A549 (cell line): ENCODE measurements at regions not wholly inside any gene's neighbourhood (a gene's known extent, or its start where the extent isn't known, plus 50 kb on each side); places are given as distances from the start of the nearest gene placed in this dataset.

ENCODE experiments used
- ATAC-seq, 2 experiments: fragments of 200-7000 bp in 1 of 2; fragments of >200 bp in 1 of 2; cut with Nextera tagmentation in 1 of 2; cut with Tn5 transposase in 1 of 2; 3 replicates each; pipeline versions ENCODE4 v1.8.0 to v1.9.1; 2018 to 2020; ENCODE audit warnings: mild to moderate bottlenecking in 1 of 2, moderate library complexity in 1 of 2
- CTCF ChIA-PET: fragments of 300-600 bp; sonication (Branson Sonifier 250); formaldehyde crosslinking; extraction: SDS; loops from one replicate; lab custom pipeline; 2021; ENCODE audit warnings: antibody characterized with exemption, inconsistent platforms; lab: Yijun Ruan, JAX
- POLR2A ChIA-PET: fragments of 350-600 bp; formaldehyde crosslinking; extraction: SDS; loops from one replicate; lab custom pipeline; 2021; ENCODE audit warnings: antibody characterized with exemption, inconsistent platforms; lab: Yijun Ruan, JAX
- DNase-seq, 2 experiments: peaks; one replicate each; pipeline versions ENCODE4 v3.0.0 to v3.0.0-alpha.2; 2011 to 2016; ENCODE audit warnings: low read depth in 1 of 2, low spot score in 1 of 2
- FAIRE-seq: peaks from 2 replicates; lab custom pipeline; 2011; peaks lifted over from hg19 to GRCh38; lab: Jason Lieb, UNC
- H3K27ac ChIP-seq, 2 experiments: fragments of >200 bp; sonication (Bioruptor Twin); formaldehyde crosslinking; 3 replicates each; pipeline ENCODE4 v1.5.1; 2016 to 2017
- H3K4me1 ChIP-seq: fragments of >200 bp; sonication (Bioruptor Twin); formaldehyde crosslinking; 3 replicates; pipeline ENCODE4 v1.6.1; 2016
- H3K4me2 ChIP-seq: fragments of >200 bp; sonication (Bioruptor Twin); formaldehyde crosslinking; 3 replicates; pipeline ENCODE4 v1.6.1; 2016
- H3K4me3 ChIP-seq: fragments of >200 bp; sonication (Bioruptor Twin); formaldehyde crosslinking; 3 replicates; pipeline ENCODE4 v1.5.1; 2016
- H3K9me3 ChIP-seq: fragments of >200 bp; sonication (Bioruptor Twin); formaldehyde crosslinking; 3 replicates; pipeline ENCODE4 v1.6.1; 2016
- BHLHE40 ChIP-seq: IDR thresholded peaks from 2 replicates; pipeline ENCODE4 v1.6.1; 2012; ENCODE audit warnings: low read depth, low read length, inconsistent platforms
- CBX8 ChIP-seq: fragments of 200-600 bp; sonication (generic); IDR thresholded peaks from 2 replicates; pipeline ENCODE4 v1.6.1; 2016
- EHF ChIP-seq: fragments of 250-450 bp; sonication (Bioruptor Pico); IDR thresholded peaks from 2 replicates; pipeline ENCODE4 v1.5.0; 2020; ENCODE audit warnings: mild to moderate bottlenecking
- EHMT2 ChIP-seq: fragments of 200-600 bp; sonication (generic); IDR thresholded peaks from 2 replicates; pipeline ENCODE4 v1.6.1; 2016; ENCODE audit warnings: antibody characterized with exemption, low read depth, mild to moderate bottlenecking, moderate library complexity
- FOSB ChIP-seq: fragments of 250-450 bp; sonication (Bioruptor Pico); IDR thresholded peaks from 2 replicates; pipeline ENCODE4 v1.5.0; 2020; ENCODE audit warnings: mild to moderate bottlenecking, moderate library complexity
- FOXS1 ChIP-seq: fragments of 250-450 bp; sonication (Bioruptor Pico); IDR thresholded peaks from 2 replicates; pipeline ENCODE4 v1.5.0; 2020; ENCODE audit warnings: mild to moderate bottlenecking, moderate library complexity
- GATA3 ChIP-seq: IDR thresholded peaks from 2 replicates; pipeline ENCODE4 v1.6.1; 2012; ENCODE audit warnings: borderline replicate concordance
- HES2 ChIP-seq: fragments of >200 bp; sonication (Bioruptor Twin); formaldehyde crosslinking; IDR thresholded peaks from 2 replicates; pipeline ENCODE4 v1.6.1; 2016
- HEYL ChIP-seq: fragments of 250-450 bp; sonication (Bioruptor Pico); IDR thresholded peaks from 2 replicates; pipeline ENCODE4 v1.8.0; 2021; ENCODE audit warnings: mild to moderate bottlenecking, moderate library complexity
- HOXA7 ChIP-seq: fragments of 250-450 bp; sonication (Bioruptor Pico); IDR thresholded peaks from 2 replicates; pipeline ENCODE4 v1.5.0; 2020; ENCODE audit warnings: mild to moderate bottlenecking, moderate library complexity
- JUN ChIP-seq, 2 experiments: fragments of >200 bp; sonication (Bioruptor Twin); formaldehyde crosslinking; IDR thresholded peaks; 2 replicates in 1 of 2; 3 replicates in 1 of 2; pipeline ENCODE4 v1.6.1; 2016 to 2017
- KDM1A ChIP-seq: fragments of 200-600 bp; sonication (generic); IDR thresholded peaks from 2 replicates; pipeline ENCODE4 v1.6.1; 2016; ENCODE audit warnings: low read depth, mild to moderate bottlenecking
- KDM5A ChIP-seq: fragments of 200-600 bp; sonication (generic); IDR thresholded peaks from 2 replicates; pipeline ENCODE4 v1.6.1; 2016; ENCODE audit warnings: antibody characterized with exemption, mild to moderate bottlenecking
- MAFK ChIP-seq: fragments of 450-650 bp; IDR thresholded peaks from 2 replicates; pipeline ENCODE4 v1.6.1; 2014; ENCODE audit not compliant: partially characterized antibody
- MAZ ChIP-seq: fragments of 150-350 bp; IDR thresholded peaks from 2 replicates; pipeline ENCODE4 v1.6.1; 2014; ENCODE audit warnings: antibody characterized with exemption, low read depth, low read length, borderline replicate concordance
- MYC ChIP-seq: IDR thresholded peaks from 2 replicates; pipeline ENCODE4 v1.6.1; 2012; ENCODE audit warnings: mild to moderate bottlenecking, inconsistent platforms, low read length, improper control_type of control experiment, borderline replicate concordance
- NFE2L2 ChIP-seq: fragments of 150-350 bp; conservative IDR thresholded peaks from 2 replicates; pipeline ENCODE4 v1.6.1; 2014; ENCODE audit warnings: low read length
- NPAS2 ChIP-seq: fragments of 250-450 bp; sonication (Bioruptor Pico); IDR thresholded peaks from 2 replicates; pipeline ENCODE4 v1.8.0; 2022; ENCODE audit warnings: mild to moderate bottlenecking, moderate library complexity, borderline replicate concordance
- NR3C1 ChIP-seq: fragments of >200 bp; sonication (Bioruptor Twin); formaldehyde crosslinking; IDR thresholded peaks from 3 replicates; pipeline ENCODE4 v1.6.1; 2017
- PBX3 ChIP-seq: IDR thresholded peaks from 2 replicates; pipeline ENCODE4 v1.6.1; 2012
- RARB ChIP-seq: fragments of 250-450 bp; sonication (Bioruptor Pico); IDR thresholded peaks from 2 replicates; pipeline ENCODE4 v1.8.0; 2021; ENCODE audit warnings: mild to moderate bottlenecking, moderate library complexity
- RCOR1 ChIP-seq: fragments of 150-350 bp; IDR thresholded peaks from 2 replicates; pipeline ENCODE4 v1.6.1; 2014; ENCODE audit warnings: antibody characterized with exemption, low read length, low read depth
- RFX5 ChIP-seq: fragments of 450-650 bp; IDR thresholded peaks from 2 replicates; pipeline ENCODE4 v1.7.1; 2014; ENCODE audit warnings: antibody characterized with exemption, mild to moderate bottlenecking, moderate library complexity
- RNF2 ChIP-seq: fragments of 200-600 bp; sonication (generic); IDR thresholded peaks from 2 replicates; pipeline ENCODE4 v1.6.1; 2016; ENCODE audit warnings: low read depth, mild to moderate bottlenecking, antibody characterized with exemption, moderate library complexity, borderline replicate concordance
- SMC3 ChIP-seq: fragments of >200 bp; sonication (Bioruptor Twin); formaldehyde crosslinking; IDR thresholded peaks from 3 replicates; pipeline ENCODE4 v1.6.1; 2018; ENCODE audit warnings: inconsistent platforms
- TFCP2L1 ChIP-seq: fragments of 250-450 bp; sonication (Bioruptor Pico); IDR thresholded peaks from 2 replicates; pipeline ENCODE4 v1.5.0; 2021; ENCODE audit warnings: mild to moderate bottlenecking
- ZC3H11A ChIP-seq: fragments of 450-650 bp; IDR thresholded peaks from 2 replicates; pipeline ENCODE4 v1.6.1; 2014; ENCODE audit warnings: antibody characterized with exemption, mild to moderate bottlenecking
- ZSCAN20 ChIP-seq: fragments of 250-450 bp; sonication (Bioruptor Pico); IDR thresholded peaks from 2 replicates; pipeline ENCODE4 v1.8.0; 2022; ENCODE audit warnings: mild to moderate bottlenecking, moderate library complexity
- WGBS: methylation state at CpG from one replicate; pipeline ENCODE4 v1.1.6; 2017; ENCODE audit errors: missing lambda C conversion rate; 5-methylcytosine and 5-hydroxymethylcytosine counted together
- TF ChIP-seq, protein P1 (sequence below): fragments of 250-450 bp; sonication (Bioruptor Pico); IDR thresholded peaks from 2 replicates; pipeline ENCODE4 v1.5.0; 2021; ENCODE audit warnings: mild to moderate bottlenecking, moderate library complexity, borderline replicate concordance
- TF ChIP-seq, protein P2 (sequence below): fragments of >200 bp; sonication (Bioruptor Twin); formaldehyde crosslinking; IDR thresholded peaks from 3 replicates; pipeline ENCODE4 v1.6.1; 2016

DNA sequence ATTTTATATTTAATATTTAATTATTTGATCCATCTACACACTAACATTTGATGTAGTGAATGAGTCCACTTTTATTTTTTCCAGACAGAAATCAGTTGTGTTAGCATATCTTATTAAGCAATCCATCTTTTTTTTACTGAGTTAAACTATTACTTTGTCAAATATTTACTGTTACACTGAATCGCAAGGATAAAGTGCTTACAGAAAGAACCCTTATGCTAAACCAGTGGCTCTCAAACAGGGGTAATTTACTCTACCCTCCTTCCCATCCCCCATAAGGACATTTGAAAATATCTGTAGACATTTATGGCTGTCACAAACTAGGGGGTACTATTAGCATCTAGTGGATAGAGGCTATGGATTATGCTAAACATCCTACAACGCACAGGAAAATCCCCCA is 508.2 kb downstream of the C12orf50 start (continued):
- TF ChIP-seq SMC3 = no peak
- TF ChIP-seq JUN (IDR thresholded peaks at IDR 0.05) = no peak
- no peak for TF ChIP-seq NFE2L2

DNA sequence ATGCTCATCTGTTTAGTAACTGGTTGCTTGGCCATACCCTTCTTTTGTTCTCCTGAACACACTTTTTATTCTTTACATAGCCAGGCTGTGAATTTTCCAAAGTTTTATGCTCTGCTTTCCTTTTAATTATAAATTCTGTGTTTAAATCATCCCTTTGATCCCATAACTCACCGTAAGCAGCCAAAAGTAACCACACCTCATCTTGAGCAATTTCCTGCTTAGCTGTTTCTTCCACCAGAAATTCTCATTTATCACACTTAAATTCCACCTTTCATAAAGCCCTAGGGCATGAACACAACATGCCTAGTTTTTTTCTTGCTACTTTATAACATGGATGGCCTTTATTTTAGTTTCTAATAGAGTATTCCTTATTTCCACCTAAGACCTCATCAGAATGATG is 510.7 kb downstream of the C12orf50 start:
- Histone ChIP-seq H3K9me3 (no peaks in the 10 kb centered on the region), H3K4me1 (no peaks in the 10 kb centered on the region), H3K4me3 (no peak overlapping the region), H3K27ac (no peak overlapping the region), H3K4me2 (no peak overlapping the region)
- TF ChIP-seq RNF2 (no peak), HES2 (no peak), ZSCAN20 (no peak), TFCP2L1 (CRISPR knock-in tag) (no peak), RFX5 (no peak), MAZ (no peak), HEYL (CRISPR knock-in tag) (no peak), PBX3 (no peak), EHF (CRISPR knock-in tag) (no peak), FOXS1 (no peak), KDM5A (no peak), MYC (no peak)
- TF ChIP-seq, protein P1, sequence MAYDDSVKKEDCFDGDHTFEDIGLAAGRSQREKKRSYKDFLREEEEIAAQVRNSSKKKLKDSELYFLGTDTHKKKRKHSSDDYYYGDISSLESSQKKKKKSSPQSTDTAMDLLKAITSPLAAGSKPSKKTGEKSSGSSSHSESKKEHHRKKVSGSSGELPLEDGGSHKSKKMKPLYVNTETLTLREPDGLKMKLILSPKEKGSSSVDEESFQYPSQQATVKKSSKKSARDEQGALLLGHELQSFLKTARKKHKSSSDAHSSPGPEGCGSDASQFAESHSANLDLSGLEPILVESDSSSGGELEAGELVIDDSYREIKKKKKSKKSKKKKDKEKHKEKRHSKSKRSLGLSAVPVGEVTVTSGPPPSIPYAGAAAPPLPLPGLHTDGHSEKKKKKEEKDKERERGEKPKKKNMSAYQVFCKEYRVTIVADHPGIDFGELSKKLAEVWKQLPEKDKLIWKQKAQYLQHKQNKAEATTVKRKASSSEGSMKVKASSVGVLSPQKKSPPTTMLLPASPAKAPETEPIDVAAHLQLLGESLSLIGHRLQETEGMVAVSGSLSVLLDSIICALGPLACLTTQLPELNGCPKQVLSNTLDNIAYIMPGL (CRISPR knock-in tag) = no peak
- DNase-seq (no peak), ATAC-seq (no peak), FAIRE-seq (no peak)
- WGBS = 64% methylated on average over 1 of the region's 1 CpG
- ChIA-PET CTCF (no interaction called here), POLR2A (no interaction called here)

GRCh38 chr12:87518036-87518435 is 511.2 kb downstream of the C12orf50 start:
- ATAC-seq (no peak; a peak in 1 of 6 replicates), DNase-seq (no peak), FAIRE-seq (no peak)
- no peak overlapping the region for H3K27ac ChIP-seq
- ChIA-PET CTCF (interaction anchor here (0.6 kb wide), 1 partner anchor 240 kb away, joined by 3 read pairs; no protein-coding TSS in a partner anchor), POLR2A (no interaction called here)
- no peak overlapping the region for H3K4me3 ChIP-seq
- no peak overlapping the region for H3K4me2 ChIP-seq
- H3K9me3 ChIP-seq = no peaks in the 10 kb centered on the region
- TF ChIP-seq KDM5A (no peak), CBX8 (no peak), EHMT2 (no peak), GATA3 (no peak), RARB (no peak), ZC3H11A (no peak), PBX3 (no peak), NPAS2 (CRISPR knock-in tag) (no peak), NR3C1 (no peak), HOXA7 (CRISPR knock-in tag) (no peak), MYC (no peak), FOSB (CRISPR knock-in tag) (no peak), RCOR1 (no peak), MAFK (no peak), KDM1A (no peak), BHLHE40 (no peak)
- TF ChIP-seq, protein P2, sequence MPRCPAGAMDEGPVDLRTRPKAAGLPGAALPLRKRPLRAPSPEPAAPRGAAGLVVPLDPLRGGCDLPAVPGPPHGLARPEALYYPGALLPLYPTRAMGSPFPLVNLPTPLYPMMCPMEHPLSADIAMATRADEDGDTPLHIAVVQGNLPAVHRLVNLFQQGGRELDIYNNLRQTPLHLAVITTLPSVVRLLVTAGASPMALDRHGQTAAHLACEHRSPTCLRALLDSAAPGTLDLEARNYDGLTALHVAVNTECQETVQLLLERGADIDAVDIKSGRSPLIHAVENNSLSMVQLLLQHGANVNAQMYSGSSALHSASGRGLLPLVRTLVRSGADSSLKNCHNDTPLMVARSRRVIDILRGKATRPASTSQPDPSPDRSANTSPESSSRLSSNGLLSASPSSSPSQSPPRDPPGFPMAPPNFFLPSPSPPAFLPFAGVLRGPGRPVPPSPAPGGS = no peak
- TF ChIP-seq, protein P1 (CRISPR knock-in tag) = no peak
- TF ChIP-seq, all 56 proteins: peak for 0
- no peaks in the 10 kb centered on the region for H3K4me1 ChIP-seq
- 88% methylated on average over 1 of the region's 1 CpG for WGBS
